Activated T-helper 1 cell treated with Interleukin-2 at 50 U/mL for 16 hours (primary cell): ENCODE measurements at regions not wholly inside any gene's neighbourhood (a gene's known extent, or its start where the extent isn't known, plus 50 kb on each side); places are given as distances from the start of the nearest gene placed in this dataset.

ENCODE experiments used
- DNase-seq: peaks from one replicate; pipeline ENCODE4 v3.0.0-alpha.2; 2020; ENCODE audit warnings: low read depth

DNA sequence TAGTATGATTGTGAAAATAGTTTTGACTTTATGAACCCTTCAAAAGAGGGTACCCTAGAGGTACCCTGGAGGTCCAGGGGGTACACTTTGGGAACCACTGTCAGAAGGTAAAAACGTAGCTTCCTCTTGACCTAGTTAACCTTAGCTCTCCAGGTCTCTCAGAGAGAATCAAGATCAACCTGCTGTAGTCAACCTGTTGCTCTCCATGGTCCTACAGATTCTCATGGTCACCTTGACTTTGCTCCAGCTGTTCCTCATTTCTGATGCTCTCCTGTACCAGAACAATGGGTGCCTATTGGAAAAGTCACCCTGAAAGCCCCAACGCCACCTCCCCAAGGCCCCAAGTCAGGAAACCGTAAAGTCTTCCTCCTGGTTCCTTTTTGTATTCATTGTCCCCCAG is 294.4 kb upstream of the CDH4 start:
- DNase-seq: no peak

DNA sequence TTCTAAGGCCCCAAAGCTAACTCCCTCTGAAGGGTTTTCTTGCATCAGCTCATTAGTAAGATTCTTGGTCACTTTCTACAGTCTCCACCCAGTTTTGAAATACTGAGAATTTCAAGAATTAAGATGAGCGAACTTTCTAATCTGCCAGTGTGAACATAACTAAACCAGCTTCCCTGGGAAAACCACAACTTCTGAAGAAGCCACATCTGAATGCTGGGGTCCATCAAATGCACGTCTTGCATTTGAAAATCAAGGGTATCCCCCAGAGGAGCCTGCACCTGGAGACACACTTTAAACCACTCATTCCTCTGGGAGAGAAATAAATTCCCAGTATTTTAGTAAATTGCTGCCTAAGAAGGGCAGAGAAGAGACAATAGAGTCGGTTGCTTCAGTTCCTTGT is 292.1 kb upstream of the CDH4 start:
- no peak for DNase-seq

- no peak for DNase-seq
These were observed 291.6 kb upstream of the CDH4 start for GRCh38 chr20:60960500-60960899.

GRCh38 chr20:60961551-60961950 is 290.5 kb upstream of the CDH4 start:
- no peak for DNase-seq

DNA sequence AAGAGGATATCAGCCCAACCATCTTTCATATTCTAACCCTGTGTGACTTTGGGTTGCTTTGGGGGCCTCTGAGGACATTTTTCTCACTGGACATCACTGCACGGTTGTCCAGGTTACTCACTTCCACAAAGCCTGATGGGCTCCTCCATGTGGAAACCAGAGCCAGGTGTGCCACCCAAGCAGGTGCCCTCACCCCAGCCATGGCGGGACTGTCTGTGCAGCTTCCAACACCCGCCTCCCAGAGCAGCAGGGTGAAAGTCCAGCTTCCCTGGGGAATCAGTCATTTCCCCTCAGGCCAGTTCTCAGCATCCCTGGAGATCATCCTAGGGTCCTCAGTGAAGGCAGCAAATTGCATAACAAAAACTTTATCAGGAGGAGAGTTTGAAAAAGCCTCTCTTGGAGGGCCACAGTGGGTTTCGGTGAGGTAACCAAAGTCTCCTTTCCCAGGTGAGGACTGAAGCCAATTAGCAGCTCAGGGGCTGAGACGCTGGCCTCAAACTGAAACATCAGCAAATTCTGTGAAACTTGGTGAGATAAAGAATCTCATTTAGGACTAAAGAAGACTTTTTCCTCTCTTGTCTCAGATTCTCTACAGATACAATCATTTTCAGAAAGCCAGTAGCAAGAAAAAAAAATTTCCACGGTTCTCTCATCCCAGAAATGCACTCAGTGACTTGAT is 289.6 kb upstream of the CDH4 start:
- no peak for DNase-seq

- DNase-seq: no peak
These were observed 288.9 kb upstream of the CDH4 start for GRCh38 chr20:60963146-60963545.

DNA sequence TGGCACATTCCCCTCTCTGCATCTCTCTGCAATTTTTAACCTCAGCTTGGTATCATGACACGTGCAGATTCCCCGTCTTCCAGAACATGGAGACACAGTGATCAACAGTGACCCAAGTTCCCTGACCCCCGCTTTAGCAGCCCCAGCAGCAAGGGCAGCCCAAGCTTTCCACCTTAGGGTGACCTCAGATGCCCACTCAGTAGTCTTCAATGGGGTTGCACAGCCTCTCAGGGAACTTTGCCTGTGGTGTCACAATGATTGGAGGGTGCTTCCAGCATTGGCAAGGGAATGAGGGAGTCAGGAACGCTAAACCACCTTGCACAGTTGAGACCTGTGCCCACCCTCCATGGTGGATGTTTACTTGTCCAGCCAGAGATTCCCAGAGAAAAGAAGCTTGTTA is 287.1 kb upstream of the CDH4 start:
- no peak for DNase-seq

DNA sequence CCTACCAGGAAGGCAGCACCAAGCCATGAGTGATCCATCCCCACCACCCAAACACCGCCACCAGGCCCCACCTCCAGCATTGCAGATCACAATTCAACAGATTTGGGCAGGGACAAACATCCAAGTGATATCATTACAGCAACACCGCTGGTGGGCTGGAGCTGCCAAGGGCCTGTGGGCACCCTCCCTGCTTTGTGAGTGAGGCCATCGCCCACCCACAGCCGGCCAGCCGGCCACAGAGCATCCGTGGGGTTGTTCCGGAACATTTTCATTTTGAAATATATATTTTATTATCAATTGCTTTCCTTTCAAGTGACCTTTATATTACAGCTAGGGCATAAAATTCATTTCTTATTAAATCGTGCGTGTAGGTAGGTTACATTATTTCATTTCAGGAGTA is 286.0 kb upstream of the CDH4 start:
- no peak for DNase-seq

DNA sequence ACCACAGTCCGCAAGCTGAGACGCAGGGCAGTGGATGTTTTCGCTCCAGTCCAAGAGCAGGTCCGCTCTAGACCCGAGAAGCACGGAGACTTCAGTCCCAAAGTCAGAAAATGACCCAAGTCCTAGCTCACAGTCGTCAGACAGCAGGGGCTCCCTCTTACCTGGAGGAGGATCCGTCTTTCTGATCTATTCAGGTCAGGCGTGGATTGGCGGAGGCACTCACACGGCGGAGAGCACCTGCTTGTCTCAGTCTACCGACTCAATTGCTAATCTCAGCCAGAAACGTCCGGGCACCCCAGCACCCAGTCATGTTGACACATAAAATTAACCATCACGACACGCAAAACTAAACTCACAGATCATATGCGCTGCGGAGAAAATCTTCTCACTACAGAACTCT is 285.3 kb upstream of the CDH4 start:
- DNase-seq: no peak

DNA sequence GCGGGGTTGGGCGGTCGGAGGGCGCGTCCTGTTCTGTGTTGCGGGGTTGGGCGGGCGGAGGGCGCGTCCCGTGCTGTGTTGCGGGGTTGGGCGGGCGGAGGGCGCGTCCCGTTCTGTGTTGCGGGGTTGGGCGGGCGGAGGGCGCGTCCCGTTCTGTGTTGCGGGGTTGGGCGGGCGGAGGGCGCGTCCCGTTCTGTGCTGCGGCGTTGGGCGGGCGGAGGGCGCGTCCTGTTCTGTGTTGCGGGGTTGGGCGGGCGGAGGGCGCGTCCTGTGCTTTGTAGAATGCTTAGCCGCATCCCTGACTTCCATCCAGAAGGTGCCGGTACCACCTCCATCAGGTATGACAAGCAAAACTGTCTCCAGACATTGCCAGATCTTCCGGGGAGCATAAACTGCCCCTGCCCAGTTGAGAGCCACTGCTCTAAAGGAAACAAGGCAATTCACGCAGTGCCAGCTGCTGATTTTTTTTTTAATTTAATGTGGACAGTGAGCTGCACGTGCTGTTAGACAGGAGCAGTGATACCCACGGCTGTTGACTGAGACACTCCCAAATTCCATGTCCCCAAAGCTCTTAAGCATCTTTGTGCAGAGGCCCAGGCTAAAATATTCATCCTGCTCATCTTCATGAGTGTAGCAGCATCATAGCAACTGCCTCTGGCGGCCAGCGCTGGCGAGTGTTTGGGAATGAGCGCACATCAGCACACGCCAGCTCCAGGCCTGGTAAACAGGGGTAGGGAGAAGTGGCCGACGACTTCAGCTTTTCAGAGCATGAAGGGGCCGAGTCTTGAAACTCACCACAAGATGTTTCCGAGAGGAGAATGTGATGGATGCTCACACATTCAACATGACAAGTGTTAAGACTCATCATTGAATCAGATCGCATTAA is 284.4 kb upstream of the CDH4 start:
- no peak for DNase-seq

DNA sequence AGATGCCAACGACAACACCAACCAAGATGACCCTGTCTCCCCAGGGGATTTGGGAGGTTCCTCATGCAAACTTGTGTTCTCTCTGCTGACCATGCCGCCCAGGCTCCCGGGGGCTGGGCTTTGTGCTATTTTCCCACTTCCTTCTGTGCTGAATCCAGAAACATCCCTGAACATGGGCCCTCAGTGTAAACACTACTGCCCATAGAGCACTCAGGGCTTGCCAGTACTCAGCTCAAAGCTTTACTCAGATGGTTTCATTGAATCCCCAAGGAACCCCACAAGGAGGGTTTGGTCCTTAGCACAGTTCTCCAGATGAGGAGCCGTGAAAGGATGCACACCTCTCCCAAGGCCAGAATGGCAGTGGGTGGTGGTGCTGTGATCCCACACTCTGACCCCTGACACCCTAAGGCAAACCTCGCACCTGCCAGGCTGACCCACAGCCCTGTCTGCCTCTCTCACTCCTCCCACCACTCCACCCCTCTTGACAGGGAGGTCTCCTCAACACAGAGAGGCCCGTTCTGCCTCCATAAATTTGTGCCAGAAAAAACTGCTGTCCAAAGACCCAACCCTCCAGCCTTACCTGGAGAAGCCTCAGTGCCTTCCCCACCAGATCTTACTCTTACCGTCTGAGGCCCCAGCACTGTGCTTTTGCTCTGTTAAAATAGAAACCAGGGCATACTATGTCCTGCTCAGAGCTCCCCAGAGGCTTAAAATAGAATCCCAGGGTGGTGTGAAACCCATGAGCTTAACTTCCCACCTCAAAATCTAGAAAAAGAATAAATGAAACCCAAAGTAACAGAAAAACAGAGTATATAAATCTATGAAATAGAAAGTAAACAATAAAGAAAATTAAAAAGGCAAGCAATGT is 283.0 kb upstream of the CDH4 start:
- no peak for DNase-seq

DNA sequence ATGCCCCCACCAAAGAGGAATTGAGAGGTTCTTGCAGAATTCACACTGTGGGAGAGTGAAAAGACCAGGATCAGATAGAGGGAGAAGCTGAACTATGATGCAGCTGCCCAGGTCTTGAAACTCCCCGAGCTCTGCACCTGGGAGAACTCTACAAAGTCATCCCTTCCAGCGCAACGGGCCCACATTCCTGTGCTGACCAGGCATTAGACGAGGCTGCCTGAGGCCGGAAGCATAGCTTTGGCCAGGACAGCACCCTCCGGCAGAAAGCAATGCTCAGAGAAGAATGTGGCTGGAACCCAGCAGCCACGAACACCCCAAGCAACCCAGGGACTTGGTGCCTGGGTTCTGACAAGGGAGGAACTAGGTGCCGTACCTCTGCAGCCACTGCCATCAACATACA is 281.5 kb upstream of the CDH4 start:
- DNase-seq: no peak

DNA sequence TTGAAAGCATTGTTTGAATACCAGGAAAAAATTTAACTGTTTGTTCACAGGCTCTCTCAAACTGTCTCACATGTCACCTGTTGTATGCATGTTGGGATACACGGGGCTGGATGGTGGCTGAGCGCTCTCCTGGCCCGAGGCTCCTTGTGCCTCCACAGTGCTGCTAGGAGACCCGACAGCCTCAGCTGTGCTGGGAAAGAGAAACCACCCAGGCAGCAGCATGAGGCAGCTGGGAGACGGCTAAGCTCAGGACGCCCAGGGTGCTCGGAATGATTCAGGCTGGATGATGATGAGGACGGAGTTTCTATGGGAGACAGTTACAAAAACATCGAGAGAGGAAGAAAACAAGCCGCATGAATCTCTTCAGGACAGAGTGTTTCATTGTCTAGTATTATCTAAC is 278.0 kb upstream of the CDH4 start:
- no peak for DNase-seq

- DNase-seq: no peak
These were observed 277.6 kb upstream of the CDH4 start for GRCh38 chr20:60974441-60974945.

DNA sequence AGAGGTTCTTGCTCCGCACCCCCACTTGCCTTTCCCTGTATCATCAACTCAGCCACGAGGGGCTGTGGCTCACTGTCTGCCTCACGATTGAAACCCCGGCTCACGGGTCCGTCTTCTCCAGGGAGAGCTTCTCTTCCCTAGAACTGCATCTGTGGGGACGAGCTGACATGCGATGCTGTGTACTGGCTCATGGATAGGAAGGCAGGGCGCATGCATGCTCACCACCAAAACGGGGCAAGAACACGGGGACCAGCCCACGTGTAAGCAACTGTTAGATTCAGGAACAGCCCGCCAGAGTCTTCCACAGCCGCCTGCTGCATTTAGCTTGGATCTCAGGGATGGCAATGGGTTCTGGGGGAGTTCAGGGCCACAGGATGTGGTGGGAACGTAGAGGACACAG is 275.9 kb upstream of the CDH4 start:
- DNase-seq: no peak

DNA sequence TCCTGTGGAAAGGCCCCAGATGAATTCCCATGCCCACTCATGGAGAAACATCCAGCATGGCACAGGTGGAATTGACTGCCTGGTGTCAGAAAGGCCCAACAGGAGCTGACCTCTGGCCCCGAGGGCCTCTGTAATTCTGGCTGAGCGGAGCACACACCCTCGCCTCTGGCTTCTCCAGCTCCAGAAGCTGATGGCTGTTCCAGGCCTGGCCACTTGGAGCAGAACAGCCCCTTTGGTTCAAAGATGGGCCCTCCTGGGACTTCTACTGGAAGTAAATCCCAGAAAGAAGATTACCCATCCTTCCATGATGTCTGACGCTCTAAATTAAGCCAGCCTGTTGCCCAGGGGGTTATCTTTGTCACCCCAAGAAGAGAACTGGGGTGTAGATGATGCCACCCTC is 275.1 kb upstream of the CDH4 start:
- DNase-seq: no peak

DNA sequence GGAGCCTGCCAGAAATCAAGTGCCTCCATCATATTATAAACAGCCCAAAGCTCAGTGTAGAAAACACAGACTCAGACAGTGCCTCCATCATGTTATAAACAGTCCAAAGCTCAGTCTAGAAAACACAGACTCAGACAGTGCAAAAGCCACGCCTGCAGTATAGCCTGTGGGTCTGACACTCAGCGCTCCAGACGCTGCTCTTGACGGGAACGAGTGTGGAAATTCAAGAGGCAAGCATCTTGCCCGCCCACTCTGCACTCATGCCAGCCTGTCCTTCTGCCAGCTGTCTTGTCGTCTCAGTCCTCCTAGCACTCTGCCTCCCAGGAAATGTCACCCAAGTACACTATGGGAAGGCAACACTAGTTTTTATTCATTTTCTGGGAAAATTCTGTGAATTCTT is 274.2 kb upstream of the CDH4 start:
- no peak for DNase-seq

- no peak for DNase-seq
These were observed 267.4 kb upstream of the CDH4 start for GRCh38 chr20:60984666-60985065.

GRCh38 chr20:60986506-60987156 is 265.4 kb upstream of the CDH4 start:
- DNase-seq: no peak

- DNase-seq: no peak
These were observed 262.0 kb upstream of the CDH4 start for GRCh38 chr20:60990061-60990460.

- DNase-seq: no peak
These were observed 261.4 kb upstream of the CDH4 start for GRCh38 chr20:60990643-60991042.

DNA sequence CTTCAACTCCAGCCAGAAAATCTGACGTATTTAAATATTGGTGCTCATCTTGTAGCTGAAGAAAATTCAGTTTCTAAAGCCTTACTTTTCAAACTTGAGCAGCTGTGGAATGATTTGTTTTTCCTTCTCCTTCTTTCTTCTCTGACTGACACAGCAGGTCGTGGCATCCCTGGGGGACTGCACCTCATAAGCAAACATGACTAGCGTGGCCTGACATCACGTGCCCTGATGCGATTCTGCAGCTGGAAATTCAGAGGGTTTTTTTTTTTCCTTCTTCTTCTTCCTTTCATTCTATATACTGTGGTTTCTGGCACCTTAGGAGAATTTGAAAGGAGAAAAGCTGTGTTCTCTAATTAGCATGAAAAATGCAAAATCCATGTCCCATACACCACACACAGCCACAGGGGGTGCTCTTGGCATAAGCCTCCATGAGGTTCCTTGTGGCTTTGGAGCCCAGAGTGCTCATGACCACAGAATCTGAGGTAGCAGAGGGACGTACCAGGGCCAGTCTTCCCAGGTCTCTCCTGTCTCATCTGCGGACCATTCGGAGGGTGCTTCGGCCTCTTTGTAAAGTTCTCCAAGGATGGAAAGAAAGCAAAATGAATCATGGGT is 258.5 kb upstream of the CDH4 start:
- no peak for DNase-seq
